Central memory CD8-positive, alpha-beta T cell (primary cell): ENCODE measurements at regions not wholly inside any gene's neighbourhood (a gene's known extent, or its start where the extent isn't known, plus 50 kb on each side); places are given as distances from the start of the nearest gene placed in this dataset.
"Not testable (repeated sequence)": the region's sequence is repeated elsewhere in the genome, so short reads cannot be mapped to it uniquely, and the experiment has no call there.

Source experiments
- ATAC-seq: fragments of 150-1000 bp; cut with Tn5 transposase; replicated peaks from 2 replicates; pipeline ENCODE4 v1.10.0; 2022; ENCODE audit warnings: mild to moderate bottlenecking, moderate FRiP score, moderate number of reproducible peaks; ENCODE audit not compliant: poor library complexity, severe bottlenecking; ENCODE audit errors: extremely low read depth
- DNase-seq, 2 donors: peaks; one replicate each; pipeline ENCODE4 v3.0.0; 2021; ENCODE audit warnings: low spot score in 2 of 2
- H3K27ac Mint-ChIP-seq: one replicate; pipeline ENCODE4 v1.8.0; 2022; ENCODE audit warnings: low read depth, mild to moderate bottlenecking, moderate library complexity, mixed read lengths
- H3K27me3 Mint-ChIP-seq: one replicate; pipeline ENCODE4 v1.8.0; 2022; ENCODE audit warnings: mixed read lengths
- H3K36me3 Mint-ChIP-seq: one replicate; pipeline ENCODE4 v1.8.0; 2022; ENCODE audit warnings: mild to moderate bottlenecking, moderate library complexity, mixed read lengths; ENCODE audit not compliant: insufficient read depth
- H3K4me1 Mint-ChIP-seq: one replicate; pipeline ENCODE4 v1.8.0; 2022; ENCODE audit warnings: mixed read lengths
- H3K4me3 Mint-ChIP-seq: one replicate; pipeline ENCODE4 v1.8.0; 2022; ENCODE audit warnings: mild to moderate bottlenecking, moderate library complexity, mixed read lengths
- H3K9me3 Mint-ChIP-seq: one replicate; pipeline ENCODE4 v1.8.0; 2022; ENCODE audit warnings: mixed read lengths

DNA sequence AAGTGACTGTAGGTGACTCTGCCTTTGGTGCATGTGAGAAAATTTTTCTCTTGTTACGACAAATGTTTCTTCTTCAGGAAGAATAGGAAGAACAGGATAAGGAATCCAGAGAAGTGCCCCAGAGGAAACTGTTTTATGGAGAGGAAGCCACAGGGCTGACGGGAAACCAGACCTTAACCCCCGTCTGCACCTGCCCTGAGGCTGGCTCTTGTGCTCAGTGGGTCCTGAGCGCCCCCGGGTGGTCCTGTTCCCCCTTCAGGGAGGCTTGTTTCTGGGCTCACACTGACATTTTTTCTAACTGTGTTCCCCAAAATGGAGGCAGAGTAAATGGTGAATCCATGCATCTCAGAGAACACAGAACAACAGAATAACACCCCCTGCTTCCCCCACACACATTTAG lies 691.8 kb downstream of the TMEM121 start:
- Mint-ChIP-seq H3K27me3 (peaks cover 37% of the 10 kb centered on the region), H3K27ac (no peak overlapping the region), H3K9me3 (no peaks in the 10 kb centered on the region), H3K36me3 (no peaks in the 10 kb centered on the region), H3K4me3 (no peak overlapping the region), H3K4me1 (peaks cover 5% of the 10 kb centered on the region)
- ATAC-seq, result no peak
- no peak for DNase-seq

DNA sequence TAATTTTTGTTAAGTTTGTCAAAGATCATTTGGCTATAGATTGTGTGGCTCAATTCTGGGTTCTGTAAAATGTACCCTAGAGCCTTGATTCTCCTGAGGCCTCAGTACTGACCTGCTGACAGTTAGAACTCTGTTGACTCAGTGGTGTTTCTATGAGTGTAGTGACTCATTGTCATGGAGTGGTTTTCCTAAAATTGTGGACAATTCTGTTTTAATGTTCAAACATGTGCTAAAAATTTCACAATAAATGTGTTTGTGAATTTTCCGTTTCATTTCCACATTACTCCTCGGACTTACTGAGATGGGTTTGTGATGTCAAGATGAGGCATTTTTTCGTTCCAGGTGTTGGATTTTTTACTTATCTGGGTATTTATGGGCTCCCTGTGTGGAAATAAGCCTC lies 695.9 kb downstream of the TMEM121 start:
- Mint-ChIP-seq H3K36me3 (peaks cover 4% of the 10 kb centered on the region), H3K4me3 (no peak overlapping the region), H3K9me3 (no peaks in the 10 kb centered on the region), H3K27ac (no peak overlapping the region), H3K4me1 (peaks cover 5% of the 10 kb centered on the region), H3K27me3 (peaks cover 30% of the 10 kb centered on the region)
- no peak for ATAC-seq
- no peak for DNase-seq

DNA sequence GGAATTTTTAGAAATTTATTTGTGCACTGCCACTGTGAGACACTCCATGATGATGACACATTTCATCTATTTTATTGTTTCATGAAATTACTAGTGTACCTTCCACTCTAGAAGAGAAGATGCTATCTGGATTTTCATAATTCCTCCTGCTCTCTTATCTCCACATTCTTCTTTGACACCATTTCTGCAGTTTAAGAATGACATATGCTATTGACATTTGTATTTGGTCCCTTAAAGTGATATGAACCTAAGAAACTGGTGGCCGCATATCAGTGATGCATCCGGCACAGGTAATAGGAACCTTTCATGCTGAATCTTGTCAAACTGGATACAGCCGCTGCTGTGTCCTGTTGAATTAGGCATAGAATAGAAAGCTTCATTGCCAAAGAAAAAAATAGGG lies 696.3 kb downstream of the TMEM121 start:
- Mint-ChIP-seq H3K27ac (no peak overlapping the region), H3K9me3 (no peaks in the 10 kb centered on the region), H3K4me3 (no peak overlapping the region), H3K36me3 (peaks cover 4% of the 10 kb centered on the region), H3K4me1 (peaks cover 5% of the 10 kb centered on the region), H3K27me3 (peaks cover 30% of the 10 kb centered on the region)
- ATAC-seq (no peak), DNase-seq (no peak)

GRCh38 chr14:106227793-106228192 lies 701.4 kb downstream of the TMEM121 start:
- no peak for DNase-seq
- Mint-ChIP-seq H3K27me3 (peaks cover 11% of the 10 kb centered on the region), H3K36me3 (peaks cover 6% of the 10 kb centered on the region), H3K4me3 (no peak overlapping the region), H3K27ac (no peak overlapping the region), H3K4me1 (peaks cover 8% of the 10 kb centered on the region), H3K9me3 (no peaks in the 10 kb centered on the region)
- ATAC-seq, result no peak

GRCh38 chr14:106228541-106229158 lies 702.3 kb downstream of the TMEM121 start:
- Mint-ChIP-seq H3K27ac (no peak overlapping the region), H3K9me3 (no peaks in the 10 kb centered on the region), H3K4me1 (peaks cover 6% of the 10 kb centered on the region), H3K36me3 (peaks cover 6% of the 10 kb centered on the region), H3K27me3 (peaks cover 11% of the 10 kb centered on the region), H3K4me3 (no peak overlapping the region)
- DNase-seq (no peak), ATAC-seq (no peak)

GRCh38 chr14:106230071-106230470 lies 703.7 kb downstream of the TMEM121 start:
- H3K4me1 Mint-ChIP-seq, result peaks cover 6% of the 10 kb centered on the region
- H3K27ac Mint-ChIP-seq, result no peak overlapping the region
- DNase-seq (no peak), ATAC-seq (no peak)
- no peak overlapping the region for H3K4me3 Mint-ChIP-seq
- peaks cover 2% of the 10 kb centered on the region for H3K36me3 Mint-ChIP-seq
- peaks cover 11% of the 10 kb centered on the region for H3K27me3 Mint-ChIP-seq
- no peaks in the 10 kb centered on the region for H3K9me3 Mint-ChIP-seq

DNA sequence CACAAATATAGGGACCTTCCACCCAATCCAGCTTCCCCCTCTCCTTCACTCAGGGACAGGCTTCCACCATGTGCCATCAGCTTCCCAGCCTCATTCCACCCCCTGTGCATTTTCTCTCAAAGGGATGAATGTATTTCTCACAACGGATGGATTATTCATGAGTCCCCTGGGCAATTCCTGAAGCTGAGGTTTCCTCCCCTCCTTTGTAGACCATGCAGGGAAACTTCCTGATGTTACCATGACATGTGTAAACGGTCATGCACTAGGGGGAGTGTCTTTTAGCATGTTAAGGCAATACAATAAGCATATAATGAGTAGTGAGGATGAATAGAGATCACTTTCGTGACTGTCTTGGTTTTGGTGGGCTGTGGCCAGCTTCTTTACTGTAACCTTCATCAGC lies 706.8 kb downstream of the TMEM121 start:
- H3K27ac Mint-ChIP-seq, H3K36me3 Mint-ChIP-seq, H3K27me3 Mint-ChIP-seq, ATAC-seq, DNase-seq, H3K9me3 Mint-ChIP-seq, H3K4me3 Mint-ChIP-seq: not testable (repeated sequence)
- H3K4me1 Mint-ChIP-seq, result peaks cover 10% of the 10 kb centered on the region

DNA sequence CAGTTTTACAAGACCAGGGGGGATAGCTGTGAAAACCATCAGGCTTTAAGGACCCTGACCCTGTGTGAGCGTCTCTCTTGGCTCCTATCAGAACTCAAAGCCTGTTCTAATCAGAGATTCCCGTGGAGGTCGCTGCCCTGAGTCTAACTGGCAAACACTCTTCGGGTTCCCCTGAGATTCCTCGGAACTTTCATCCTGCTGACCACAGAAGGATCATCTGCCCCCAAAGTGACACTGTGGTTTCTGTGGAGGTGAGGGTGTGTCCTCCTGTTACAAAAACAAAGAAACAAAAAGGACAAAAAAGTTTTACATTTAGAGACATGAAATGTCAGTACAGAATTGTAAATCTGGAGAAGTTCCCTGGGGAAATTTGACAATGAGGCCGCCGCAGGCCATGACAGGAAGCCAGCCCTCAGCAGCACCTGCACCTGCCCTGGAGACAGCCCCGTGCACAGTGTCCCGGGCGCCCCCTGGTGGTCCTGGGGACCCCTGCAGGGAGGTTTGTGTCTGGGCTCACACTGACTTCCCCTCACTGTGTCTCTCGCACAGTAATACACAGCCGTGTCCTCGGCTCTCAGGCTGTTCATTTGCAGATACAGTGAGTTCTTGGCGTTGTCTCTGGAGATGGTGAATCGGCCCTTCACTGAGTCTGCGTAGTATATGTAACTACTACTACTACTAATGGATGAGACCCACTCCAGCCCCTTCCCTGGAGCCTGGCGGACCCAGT lies 708.3 kb downstream of the TMEM121 start:
- not testable (repeated sequence) for H3K27me3 Mint-ChIP-seq, H3K36me3 Mint-ChIP-seq, ATAC-seq, H3K9me3 Mint-ChIP-seq, H3K4me3 Mint-ChIP-seq, H3K27ac Mint-ChIP-seq, DNase-seq
- peaks cover 10% of the 10 kb centered on the region for H3K4me1 Mint-ChIP-seq

GRCh38 chr14:106235356-106236159 lies 709.2 kb downstream of the TMEM121 start:
- peaks cover 2% of the 10 kb centered on the region for H3K36me3 Mint-ChIP-seq
- H3K4me1 Mint-ChIP-seq, result peaks cover 10% of the 10 kb centered on the region
- H3K27ac Mint-ChIP-seq, result no peak overlapping the region
- H3K27me3 Mint-ChIP-seq, result peaks cover 17% of the 10 kb centered on the region
- H3K4me3 Mint-ChIP-seq, result no peak overlapping the region
- no peak for DNase-seq
- no peak for ATAC-seq
- no peaks in the 10 kb centered on the region for H3K9me3 Mint-ChIP-seq

DNA sequence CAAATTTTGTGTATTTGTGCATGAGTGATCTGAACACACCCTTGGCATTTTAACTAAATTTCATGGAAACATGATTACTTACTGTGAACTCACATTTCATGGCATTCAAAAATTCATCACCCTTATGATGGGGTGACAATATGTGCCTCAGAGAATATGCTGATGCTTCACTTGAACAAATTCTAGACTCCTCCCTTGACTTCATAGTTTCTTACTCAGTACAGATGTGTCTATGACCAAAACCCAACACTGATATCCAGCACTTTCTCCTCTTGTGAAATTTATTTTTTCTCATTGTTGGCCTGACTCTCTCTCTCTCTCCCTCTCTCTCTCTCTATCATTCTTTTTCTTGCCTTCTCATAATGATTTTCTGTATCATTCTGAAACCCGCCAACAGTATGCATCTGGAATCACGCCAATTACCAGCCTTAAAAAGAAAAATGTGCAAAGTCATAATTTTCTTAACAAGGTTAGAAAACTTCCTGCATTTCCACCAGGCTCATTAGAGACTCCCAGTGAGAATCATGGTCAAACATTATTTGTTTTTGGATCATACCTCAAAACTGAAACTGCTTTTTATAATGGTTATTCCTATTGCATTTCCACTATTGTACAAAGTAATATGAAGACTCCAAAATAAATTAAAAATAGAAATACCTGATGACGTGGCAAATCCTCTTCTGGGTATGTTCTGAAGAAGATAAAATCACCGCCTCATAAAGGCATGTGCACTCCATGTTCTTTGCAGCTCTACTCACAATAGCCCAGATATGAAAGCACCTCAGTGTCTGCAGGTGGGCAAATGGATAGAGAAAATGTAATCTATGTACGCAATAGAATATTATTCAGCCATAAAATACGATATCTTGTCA lies 722.2 kb downstream of the TMEM121 start:
- no peak for ATAC-seq
- no peaks in the 10 kb centered on the region for H3K9me3 Mint-ChIP-seq
- no peak overlapping the region for H3K4me3 Mint-ChIP-seq
- peaks cover 70% of the 10 kb centered on the region for H3K27me3 Mint-ChIP-seq
- H3K27ac Mint-ChIP-seq, result no peak overlapping the region
- no peaks in the 10 kb centered on the region for H3K36me3 Mint-ChIP-seq
- no peaks in the 10 kb centered on the region for H3K4me1 Mint-ChIP-seq
- no peak for DNase-seq

DNA sequence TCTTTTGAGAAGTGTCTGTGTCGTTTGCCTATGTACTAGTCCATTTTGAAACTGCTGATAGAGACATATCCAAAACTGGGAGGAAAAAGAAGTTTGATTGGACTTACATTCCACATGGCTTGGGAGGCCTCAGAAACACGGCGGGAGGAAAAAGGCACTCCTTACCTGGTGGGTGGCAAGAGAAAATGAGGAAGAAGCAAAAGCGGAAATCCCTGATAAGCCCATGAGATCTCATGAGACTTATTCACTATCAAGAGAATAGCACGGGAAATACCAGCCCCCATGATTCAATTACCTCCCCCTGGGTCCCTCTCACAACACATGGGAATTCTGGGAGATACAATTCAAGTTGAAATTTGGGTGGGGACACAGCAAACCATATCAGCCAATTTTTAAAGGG lies 727.6 kb downstream of the TMEM121 start:
- H3K4me3 Mint-ChIP-seq, H3K9me3 Mint-ChIP-seq, H3K36me3 Mint-ChIP-seq, H3K4me1 Mint-ChIP-seq, H3K27ac Mint-ChIP-seq, ATAC-seq, DNase-seq: not testable (repeated sequence)
- peaks cover 45% of the 10 kb centered on the region for H3K27me3 Mint-ChIP-seq

GRCh38 chr14:106257569-106257994 lies 731.2 kb downstream of the TMEM121 start:
- H3K27ac Mint-ChIP-seq, H3K9me3 Mint-ChIP-seq, H3K36me3 Mint-ChIP-seq, H3K4me1 Mint-ChIP-seq, H3K4me3 Mint-ChIP-seq, ATAC-seq: not testable (repeated sequence)
- peak; percentile 11 to 62 for DNase-seq
- peaks cover 29% of the 10 kb centered on the region for H3K27me3 Mint-ChIP-seq
